ENCODE measurements at regions not wholly inside any gene's neighbourhood (a gene's known extent, or its start where the extent isn't known, plus 50 kb on each side); places are given as distances from the start of the nearest gene placed in this dataset.

DNA sequence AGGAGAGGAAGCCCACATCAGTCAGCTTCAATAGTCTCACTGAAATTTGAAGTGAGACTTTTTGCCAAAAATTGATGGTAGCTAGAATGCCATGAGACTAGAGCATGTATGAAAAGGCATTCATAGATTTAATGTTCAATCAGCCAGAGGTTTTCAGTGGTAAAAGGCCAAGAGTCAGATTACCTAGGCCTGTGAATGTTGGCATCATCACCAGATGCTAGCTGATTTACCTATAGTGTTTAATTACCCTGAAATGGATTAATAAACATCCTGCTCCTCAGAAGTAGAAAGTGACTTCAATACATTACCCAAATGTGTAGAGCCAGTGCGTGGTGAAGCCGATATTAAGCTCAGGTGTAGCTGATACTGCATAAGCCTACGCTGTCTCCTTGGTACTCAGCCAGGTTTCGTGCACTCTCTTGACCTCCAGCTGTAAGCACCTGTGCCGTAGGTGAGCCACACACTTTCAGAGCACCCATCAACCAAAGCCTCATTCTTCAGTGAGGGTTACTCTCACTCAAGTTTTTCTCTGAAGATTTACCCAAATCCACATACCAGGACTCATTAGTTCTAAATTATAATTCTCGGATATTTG lies 1140.3 kb upstream of the SLC10A2 start:
- no peak for TF ChIP-seq POLR2A (IDR thresholded peaks at IDR 0.05)
- TF ChIP-seq, protein P1, sequence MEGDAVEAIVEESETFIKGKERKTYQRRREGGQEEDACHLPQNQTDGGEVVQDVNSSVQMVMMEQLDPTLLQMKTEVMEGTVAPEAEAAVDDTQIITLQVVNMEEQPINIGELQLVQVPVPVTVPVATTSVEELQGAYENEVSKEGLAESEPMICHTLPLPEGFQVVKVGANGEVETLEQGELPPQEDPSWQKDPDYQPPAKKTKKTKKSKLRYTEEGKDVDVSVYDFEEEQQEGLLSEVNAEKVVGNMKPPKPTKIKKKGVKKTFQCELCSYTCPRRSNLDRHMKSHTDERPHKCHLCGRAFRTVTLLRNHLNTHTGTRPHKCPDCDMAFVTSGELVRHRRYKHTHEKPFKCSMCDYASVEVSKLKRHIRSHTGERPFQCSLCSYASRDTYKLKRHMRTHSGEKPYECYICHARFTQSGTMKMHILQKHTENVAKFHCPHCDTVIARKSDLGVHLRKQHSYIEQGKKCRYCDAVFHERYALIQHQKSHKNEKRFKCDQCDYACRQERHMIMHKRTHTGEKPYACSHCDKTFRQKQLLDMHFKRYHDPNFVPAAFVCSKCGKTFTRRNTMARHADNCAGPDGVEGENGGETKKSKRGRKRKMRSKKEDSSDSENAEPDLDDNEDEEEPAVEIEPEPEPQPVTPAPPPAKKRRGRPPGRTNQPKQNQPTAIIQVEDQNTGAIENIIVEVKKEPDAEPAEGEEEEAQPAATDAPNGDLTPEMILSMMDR (IDR thresholded peaks at IDR 0.05), result no peak
